ENCODE measurements at regions not wholly inside any gene's neighbourhood (a gene's known extent, or its start where the extent isn't known, plus 50 kb on each side); places are given as distances from the start of the nearest gene placed in this dataset.

- FAIRE-seq: no peak
- in situ Hi-C loops (cut with MboI): no loop called here
- intact Hi-C loops (cut with micrococcal nuclease; ENCODE audit: unreplicated experiment): no loop called here
Measured at GRCh38 chr13:109312399-109312798, 474.0 kb downstream of the IRS2 start.

More at GRCh38 chr13:109312399-109312798, 474.0 kb downstream of the IRS2 start:
- Histone ChIP-seq H3K9ac (ENCODE audit: control insufficient read depth, insufficient read depth, low read length) (no peak overlapping the region), H3K36me3 (ENCODE audit: control insufficient read depth in 2 of 2, insufficient read depth in 2 of 2, low read length in 1 of 2) (no peaks in the 10 kb centered on the region), H2AFZ (ENCODE audit: control insufficient read depth, low read depth, low read length) (no peak overlapping the region), H3K4me1 (ENCODE audit: control insufficient read depth, insufficient read depth, low read length) (no peaks in the 10 kb centered on the region), H3K4me2 (ENCODE audit: control insufficient read depth, insufficient read depth) (no peak overlapping the region), H3K27me3 (replicated peaks in 1 of 2; ENCODE audit: control insufficient read depth in 2 of 2, insufficient read depth in 2 of 2, low read length in 1 of 2) (no peaks in the 10 kb centered on the region), H3K79me2 (ENCODE audit: control insufficient read depth, insufficient read depth, low read length) (no peaks in the 10 kb centered on the region), H4K20me1 (ENCODE audit: control insufficient read depth, insufficient read depth) (no peaks in the 10 kb centered on the region), H3K27ac (ENCODE audit: control insufficient read depth, insufficient read depth) (no peak overlapping the region), H3K9me3 (replicated peaks; ENCODE audit: control insufficient read depth, insufficient read depth, low read length) (no peaks in the 10 kb centered on the region), H3K4me3 (no peak overlapping the region)
- TF ChIP-seq BRCA1 (IDR thresholded peaks at IDR 0.05; ENCODE audit: low read depth, low read length): no peak
- TF ChIP-seq ETV6 (conservative IDR thresholded peaks at IDR 0.05 in 1 of 2, IDR thresholded peaks at IDR 0.05 in 1 of 2; ENCODE audit: borderline replicate concordance in 1 of 2, low read depth in 1 of 2): no peak
- TF ChIP-seq ZNF274 (IDR thresholded peaks at IDR 0.05; ENCODE audit: insufficient read depth, insufficient read length): no peak
- TF ChIP-seq, protein P1, sequence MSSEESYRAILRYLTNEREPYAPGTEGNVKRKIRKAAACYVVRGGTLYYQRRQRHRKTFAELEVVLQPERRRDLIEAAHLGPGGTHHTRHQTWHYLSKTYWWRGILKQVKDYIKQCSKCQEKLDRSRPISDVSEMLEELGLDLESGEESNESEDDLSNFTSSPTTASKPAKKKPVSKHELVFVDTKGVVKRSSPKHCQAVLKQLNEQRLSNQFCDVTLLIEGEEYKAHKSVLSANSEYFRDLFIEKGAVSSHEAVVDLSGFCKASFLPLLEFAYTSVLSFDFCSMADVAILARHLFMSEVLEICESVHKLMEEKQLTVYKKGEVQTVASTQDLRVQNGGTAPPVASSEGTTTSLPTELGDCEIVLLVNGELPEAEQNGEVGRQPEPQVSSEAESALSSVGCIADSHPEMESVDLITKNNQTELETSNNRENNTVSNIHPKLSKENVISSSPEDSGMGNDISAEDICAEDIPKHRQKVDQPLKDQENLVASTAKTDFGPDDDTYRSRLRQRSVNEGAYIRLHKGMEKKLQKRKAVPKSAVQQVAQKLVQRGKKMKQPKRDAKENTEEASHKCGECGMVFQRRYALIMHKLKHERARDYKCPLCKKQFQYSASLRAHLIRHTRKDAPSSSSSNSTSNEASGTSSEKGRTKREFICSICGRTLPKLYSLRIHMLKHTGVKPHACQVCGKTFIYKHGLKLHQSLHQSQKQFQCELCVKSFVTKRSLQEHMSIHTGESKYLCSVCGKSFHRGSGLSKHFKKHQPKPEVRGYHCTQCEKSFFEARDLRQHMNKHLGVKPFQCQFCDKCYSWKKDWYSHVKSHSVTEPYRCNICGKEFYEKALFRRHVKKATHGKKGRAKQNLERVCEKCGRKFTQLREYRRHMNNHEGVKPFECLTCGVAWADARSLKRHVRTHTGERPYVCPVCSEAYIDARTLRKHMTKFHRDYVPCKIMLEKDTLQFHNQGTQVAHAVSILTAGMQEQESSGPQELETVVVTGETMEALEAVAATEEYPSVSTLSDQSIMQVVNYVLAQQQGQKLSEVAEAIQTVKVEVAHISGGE (CRISPR knock-in tag; IDR thresholded peaks at IDR 0.05): no peak
- TF ChIP-seq MYB (IDR thresholded peaks at IDR 0.05; ENCODE audit: borderline replicate concordance, low read depth, low read length): no peak
- no peak for TF ChIP-seq EP300 (IDR thresholded peaks at IDR 0.05; ENCODE audit: borderline replicate concordance in 1 of 2, control insufficient read depth in 1 of 2, low read depth in 2 of 2, low read length in 2 of 2)
- TF ChIP-seq CEBPB (IDR thresholded peaks at IDR 0.05; ENCODE audit: borderline replicate concordance in 1 of 2, low read depth in 2 of 2, low read length in 2 of 2): no peak
- TF ChIP-seq CUX1 (IDR thresholded peaks at IDR 0.05; ENCODE audit: insufficient replicate concordance, low read depth, low read length): no peak
- TF ChIP-seq RAD51 (IDR thresholded peaks at IDR 0.05): no peak
- TF ChIP-seq HDAC2 (IDR thresholded peaks at IDR 0.05): no peak
- no peak for TF ChIP-seq TARDBP (IDR thresholded peaks at IDR 0.05; ENCODE audit: borderline replicate concordance)
- TF ChIP-seq MTA3 (IDR thresholded peaks at IDR 0.05; ENCODE audit: borderline replicate concordance, low read length): no peak
- TF ChIP-seq, protein P2, sequence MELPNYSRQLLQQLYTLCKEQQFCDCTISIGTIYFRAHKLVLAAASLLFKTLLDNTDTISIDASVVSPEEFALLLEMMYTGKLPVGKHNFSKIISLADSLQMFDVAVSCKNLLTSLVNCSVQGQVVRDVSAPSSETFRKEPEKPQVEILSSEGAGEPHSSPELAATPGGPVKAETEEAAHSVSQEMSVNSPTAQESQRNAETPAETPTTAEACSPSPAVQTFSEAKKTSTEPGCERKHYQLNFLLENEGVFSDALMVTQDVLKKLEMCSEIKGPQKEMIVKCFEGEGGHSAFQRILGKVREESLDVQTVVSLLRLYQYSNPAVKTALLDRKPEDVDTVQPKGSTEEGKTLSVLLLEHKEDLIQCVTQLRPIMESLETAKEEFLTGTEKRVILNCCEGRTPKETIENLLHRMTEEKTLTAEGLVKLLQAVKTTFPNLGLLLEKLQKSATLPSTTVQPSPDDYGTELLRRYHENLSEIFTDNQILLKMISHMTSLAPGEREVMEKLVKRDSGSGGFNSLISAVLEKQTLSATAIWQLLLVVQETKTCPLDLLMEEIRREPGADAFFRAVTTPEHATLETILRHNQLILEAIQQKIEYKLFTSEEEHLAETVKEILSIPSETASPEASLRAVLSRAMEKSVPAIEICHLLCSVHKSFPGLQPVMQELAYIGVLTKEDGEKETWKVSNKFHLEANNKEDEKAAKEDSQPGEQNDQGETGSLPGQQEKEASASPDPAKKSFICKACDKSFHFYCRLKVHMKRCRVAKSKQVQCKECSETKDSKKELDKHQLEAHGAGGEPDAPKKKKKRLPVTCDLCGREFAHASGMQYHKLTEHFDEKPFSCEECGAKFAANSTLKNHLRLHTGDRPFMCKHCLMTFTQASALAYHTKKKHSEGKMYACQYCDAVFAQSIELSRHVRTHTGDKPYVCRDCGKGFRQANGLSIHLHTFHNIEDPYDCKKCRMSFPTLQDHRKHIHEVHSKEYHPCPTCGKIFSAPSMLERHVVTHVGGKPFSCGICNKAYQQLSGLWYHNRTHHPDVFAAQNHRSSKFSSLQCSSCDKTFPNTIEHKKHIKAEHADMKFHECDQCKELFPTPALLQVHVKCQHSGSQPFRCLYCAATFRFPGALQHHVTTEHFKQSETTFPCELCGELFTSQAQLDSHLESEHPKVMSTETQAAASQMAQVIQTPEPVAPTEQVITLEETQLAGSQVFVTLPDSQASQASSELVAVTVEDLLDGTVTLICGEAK (IDR thresholded peaks at IDR 0.05; ENCODE audit: borderline replicate concordance): no peak
- RAD21 ChIA-PET (ENCODE audit: unreplicated experiment): no interaction called here
- CTCF ChIA-PET: no interaction called here
- ATAC-seq: no peak
- POLR2A ChIA-PET: no interaction called here
- DNase-seq (ENCODE audit: low read depth, low spot score): no peak
- BruUV-seq (replicated peaks): no TSS peak
- SMC1A ChIA-PET (ENCODE audit: uncharacterized antibody, unreplicated experiment): no interaction called here

Measured in GM12878 (cell line).